ENCODE measurements at regions not wholly inside any gene's neighbourhood (a gene's known extent, or its start where the extent isn't known, plus 50 kb on each side); places are given as distances from the start of the nearest gene placed in this dataset.

GRCh38 chr11:109109150-109109549 lies 312.8 kb upstream of the C11orf87 start:
- TF ChIP-seq CTCF (IDR thresholded peaks at IDR 0.05) = no peak
- TF ChIP-seq POLR2A (IDR thresholded peaks at IDR 0.05) = no peak

Data from right lobe of liver (tissue), 4 donors.